Caco-2 (cell line): ENCODE measurements at regions not wholly inside any gene's neighbourhood (a gene's known extent, or its start where the extent isn't known, plus 50 kb on each side); places are given as distances from the start of the nearest gene placed in this dataset.

Experiments
- BruUV-seq: library from RNA; stranded (reverse); fragments of 400-500 nt; replicated peaks from 2 replicates; lab custom pipeline; 2021; lab: Mats Ljungman, UMichigan
- CTCF ChIA-PET: fragments of 300-600 bp; sonication (Branson Sonifier 250); formaldehyde crosslinking; loops from one replicate; lab custom pipeline; 2022; ENCODE audit warnings: antibody characterized with exemption; lab: Charles Lee
- POLR2A ChIA-PET: fragments of 300-600 bp; sonication (Branson Sonifier 250); formaldehyde crosslinking; loops from one replicate; lab custom pipeline; 2022; ENCODE audit warnings: antibody characterized with exemption; lab: Charles Lee
- DNase-seq, 2 experiments: peaks; one replicate each; pipeline versions ENCODE4 v3.0.0 to v3.0.0-alpha.2; 2020 to 2022
- H3K27me3 ChIP-seq: replicated peaks from 2 replicates; pipeline ENCODE4 v1.6.0; 2011; ENCODE audit warnings: low read length; ENCODE audit not compliant: control insufficient read depth, insufficient read depth
- H3K36me3 ChIP-seq: 2 replicates; pipeline ENCODE4 v1.5.1; 2011; ENCODE audit warnings: low read length; ENCODE audit not compliant: control insufficient read depth, insufficient read depth
- H3K4me1 ChIP-seq: fragments of 250-450 bp; sonication (Bioruptor Pico); 2 replicates; pipeline ENCODE4 v1.5.1; 2020; ENCODE audit warnings: mild to moderate bottlenecking
- H3K4me3 ChIP-seq: 2 replicates; pipeline ENCODE4 v1.5.1; 2011; ENCODE audit warnings: low read depth, mild to moderate bottlenecking, control low read depth, low read length
- H3K9me3 ChIP-seq: fragments of 250-450 bp; sonication (Bioruptor Pico); 2 replicates; pipeline ENCODE4 v1.5.1; 2020; ENCODE audit warnings: mild to moderate bottlenecking, moderate library complexity
- H3K27ac Mint-ChIP-seq: one replicate; pipeline ENCODE4 v1.8.0; 2022; ENCODE audit warnings: mixed read lengths; ENCODE audit not compliant: unreplicated experiment
- H3K27me3 Mint-ChIP-seq: one replicate; pipeline ENCODE4 v1.8.0; 2022; ENCODE audit warnings: mixed read lengths; ENCODE audit not compliant: insufficient read depth, unreplicated experiment
- H3K36me3 Mint-ChIP-seq: one replicate; pipeline ENCODE4 v1.8.0; 2022; ENCODE audit warnings: mild to moderate bottlenecking, mixed read lengths; ENCODE audit not compliant: insufficient read depth, unreplicated experiment
- H3K4me1 Mint-ChIP-seq: one replicate; pipeline ENCODE4 v1.8.0; 2022; ENCODE audit warnings: low read depth, mixed read lengths; ENCODE audit not compliant: unreplicated experiment
- H3K4me3 Mint-ChIP-seq: one replicate; pipeline ENCODE4 v1.8.0; 2022; ENCODE audit warnings: mild to moderate bottlenecking, moderate library complexity, mixed read lengths; ENCODE audit not compliant: unreplicated experiment
- H3K9me3 Mint-ChIP-seq: one replicate; pipeline ENCODE4 v1.8.0; 2022; ENCODE audit warnings: mixed read lengths; ENCODE audit not compliant: unreplicated experiment
- CTCF ChIP-seq, 2 experiments: fragments of 200-600 bp in 1 of 2; IDR thresholded peaks; 1 replicate in 1 of 2; 2 replicates in 1 of 2; pipeline versions ENCODE4 v1.5.1 to v1.8.0; 2011 to 2022; ENCODE audit warnings: antibody characterized with exemption in 1 of 2, control low read depth in 1 of 2, inconsistent platforms in 1 of 2, low read depth in 1 of 2, low read length in 1 of 2, mild to moderate bottlenecking in 1 of 2, moderate library complexity in 1 of 2; ENCODE audit not compliant: insufficient read depth in 1 of 2, severe bottlenecking in 1 of 2, unreplicated experiment in 1 of 2
- intact Hi-C: fragments of 100-400 bp; cut with micrococcal nuclease; formaldehyde crosslinking; loops from one replicate; pipeline ENCODE4 v1.10.0; 2022; ENCODE audit not compliant: unreplicated experiment

GRCh38 chr5:68411161-68411560 lies 195.6 kb downstream of the PIK3R1 start:
- Mint-ChIP-seq H3K36me3 (no peaks in the 10 kb centered on the region), H3K27me3 (no peaks in the 10 kb centered on the region), H3K4me1 (peaks cover 6% of the 10 kb centered on the region), H3K9me3 (no peaks in the 10 kb centered on the region), H3K4me3 (no peak overlapping the region), H3K27ac (no peak overlapping the region)
- POLR2A ChIA-PET = no interaction called here
- Histone ChIP-seq H3K4me3 (no peak overlapping the region), H3K9me3 (no peaks in the 10 kb centered on the region), H3K36me3 (no peaks in the 10 kb centered on the region), H3K27me3 (no peaks in the 10 kb centered on the region), H3K4me1 (0 out of 2 replicates have a peak, but pooled peaks cover 8% of the 10 kb centered on the region)
- CTCF ChIA-PET = no interaction called here
- no TSS peak for BruUV-seq
- DNase-seq = no peak
- TF ChIP-seq CTCF (IDR thresholded peaks at IDR 0.05; ENCODE audit: insufficient read depth in 1 of 2, low read depth in 1 of 2, low read length in 1 of 2, severe bottlenecking in 1 of 2, unreplicated experiment in 1 of 2) = no peak
- intact Hi-C loops = no loop called here

GRCh38 chr5:68415177-68416085 lies 199.9 kb downstream of the PIK3R1 start:
- TF ChIP-seq CTCF (IDR thresholded peaks at IDR 0.05; ENCODE audit: insufficient read depth in 1 of 2, low read depth in 1 of 2, low read length in 1 of 2, severe bottlenecking in 1 of 2, unreplicated experiment in 1 of 2) = no peak
- peaks cover 13% of the 10 kb centered on the region for H3K4me1 Mint-ChIP-seq
- intact Hi-C loops = no loop called here

GRCh38 chr5:68416714-68417113 lies 201.2 kb downstream of the PIK3R1 start:
- peaks cover 10% of the 10 kb centered on the region for H3K9me3 Mint-ChIP-seq
- H3K4me3 ChIP-seq = no peak overlapping the region
- CTCF ChIA-PET = no interaction called here
- H3K4me1 ChIP-seq = peaks cover 11% of the 10 kb centered on the region
- no TSS peak for BruUV-seq
- DNase-seq = no peak
- intact Hi-C loops = no loop called here
- no peak for TF ChIP-seq CTCF (IDR thresholded peaks at IDR 0.05; ENCODE audit: insufficient read depth in 1 of 2, low read depth in 1 of 2, low read length in 1 of 2, severe bottlenecking in 1 of 2, unreplicated experiment in 1 of 2)
- H3K36me3 Mint-ChIP-seq = peaks cover 2% of the 10 kb centered on the region
- H3K4me3 Mint-ChIP-seq = no peak overlapping the region
- H3K27me3 ChIP-seq = no peaks in the 10 kb centered on the region
- H3K27me3 Mint-ChIP-seq = no peaks in the 10 kb centered on the region
- H3K9me3 ChIP-seq = no peaks in the 10 kb centered on the region
- no peaks in the 10 kb centered on the region for H3K36me3 ChIP-seq
- POLR2A ChIA-PET = interaction anchor here (0.6 kb wide), 1 partner anchor 8 kb away, joined by 6 read pairs; no protein-coding TSS in a partner anchor
- no peak overlapping the region for H3K27ac Mint-ChIP-seq
- peaks cover 21% of the 10 kb centered on the region for H3K4me1 Mint-ChIP-seq

More at GRCh38 chr5:68415177-68416085, 199.9 kb downstream of the PIK3R1 start:
- Mint-ChIP-seq H3K27me3 (no peaks in the 10 kb centered on the region), H3K36me3 (no peaks in the 10 kb centered on the region), H3K27ac (no peak overlapping the region), H3K4me3 (no peak overlapping the region), H3K9me3 (no peaks in the 10 kb centered on the region)
- DNase-seq = no peak
- no peaks in the 10 kb centered on the region for H3K36me3 ChIP-seq
- no peak overlapping the region for H3K4me3 ChIP-seq
- H3K9me3 ChIP-seq = no peaks in the 10 kb centered on the region
- H3K4me1 ChIP-seq = peaks cover 11% of the 10 kb centered on the region
- H3K27me3 ChIP-seq = no peaks in the 10 kb centered on the region
- ChIA-PET POLR2A (no interaction called here), CTCF (no interaction called here)
- BruUV-seq = no TSS peak
